ENCODE measurements at regions not wholly inside any gene's neighbourhood (a gene's known extent, or its start where the extent isn't known, plus 50 kb on each side); places are given as distances from the start of the nearest gene placed in this dataset.

DNA sequence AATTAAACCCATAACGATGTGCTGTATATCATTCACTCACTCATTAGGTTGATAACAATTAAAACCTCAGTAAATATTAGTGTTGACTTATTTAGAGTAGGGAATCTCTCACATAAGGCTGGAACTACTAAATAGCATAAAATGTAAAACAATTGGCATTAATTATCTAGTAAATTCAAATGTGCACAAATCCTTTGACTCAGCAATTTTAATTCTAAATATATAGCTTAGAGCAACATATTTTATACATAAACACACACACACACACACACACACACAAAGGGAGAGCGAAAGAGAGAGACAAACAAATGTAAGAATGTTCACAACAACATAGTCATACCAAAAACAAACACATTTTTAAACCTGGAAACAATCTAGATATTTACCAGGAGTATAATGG, 443.1 kb upstream of the KCNH7 start:
- no peak for DNase-seq

DNA sequence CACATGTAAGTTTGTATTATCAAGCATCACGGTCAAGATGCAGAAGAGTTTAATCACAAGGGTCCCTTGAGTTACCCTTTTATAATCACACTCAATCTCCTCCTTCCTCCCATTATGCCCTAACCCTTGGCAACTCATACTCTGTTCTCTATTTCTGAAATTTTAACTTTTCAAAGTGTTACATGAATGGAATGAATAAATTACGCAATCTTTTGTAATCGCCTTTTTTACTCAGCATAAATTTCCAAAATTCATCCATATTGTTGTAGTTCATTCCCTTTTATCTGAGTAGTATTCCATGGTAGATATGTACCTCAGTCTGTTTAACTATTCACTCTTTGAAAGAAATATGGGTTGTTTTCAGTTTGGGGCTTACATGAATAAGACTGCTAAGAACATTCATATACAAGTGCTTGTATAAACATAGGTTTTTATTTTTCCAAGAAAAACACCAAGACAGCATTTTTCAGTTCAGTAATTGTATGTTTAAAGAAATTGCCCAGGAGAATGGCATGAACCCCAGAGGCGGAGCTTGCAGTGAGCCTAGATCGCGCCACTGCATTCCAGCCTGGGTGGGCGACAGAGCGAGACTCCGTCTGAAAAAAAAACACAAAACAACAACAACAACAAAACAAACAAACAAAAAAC, 430.9 kb upstream of the KCNH7 start:
- DNase-seq: no peak

DNA sequence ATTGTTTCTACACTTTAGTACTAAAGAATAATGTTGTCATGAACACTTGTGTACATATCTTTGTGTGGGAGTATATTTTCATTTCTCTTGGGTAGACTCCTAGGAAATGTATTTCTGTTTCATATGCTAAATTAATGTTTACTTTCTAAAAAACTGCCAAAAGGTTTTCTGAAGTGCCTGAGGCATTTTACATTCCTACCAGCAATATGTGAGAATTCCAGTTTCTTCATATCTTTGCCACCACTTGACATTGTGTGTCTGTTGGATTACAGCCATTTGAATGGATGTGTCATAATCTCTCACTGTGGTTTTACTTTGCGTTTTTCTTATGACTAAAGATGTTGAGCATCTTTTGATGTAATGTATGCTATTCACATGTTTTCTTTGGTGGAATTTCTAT, 428.2 kb upstream of the KCNH7 start:
- DNase-seq: no peak

DNA sequence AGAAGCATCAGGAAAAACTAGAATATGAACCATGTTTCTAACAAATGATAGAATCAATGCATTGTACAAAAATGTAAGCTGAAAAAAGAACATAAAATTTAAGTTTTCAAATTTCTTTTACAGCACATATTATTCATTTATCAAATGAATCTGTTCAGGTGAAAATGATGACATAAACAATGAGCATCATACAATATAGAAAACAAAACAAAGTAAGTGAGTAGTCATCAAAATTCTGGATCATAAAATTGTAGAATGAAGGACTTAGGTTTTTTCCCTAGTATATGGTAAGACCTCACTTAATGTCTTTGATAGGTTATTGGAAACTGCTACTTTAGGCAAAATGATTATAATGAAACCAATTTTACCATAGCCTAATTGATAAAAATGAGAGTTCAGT, 427.0 kb upstream of the KCNH7 start:
- no peak for DNase-seq

DNA sequence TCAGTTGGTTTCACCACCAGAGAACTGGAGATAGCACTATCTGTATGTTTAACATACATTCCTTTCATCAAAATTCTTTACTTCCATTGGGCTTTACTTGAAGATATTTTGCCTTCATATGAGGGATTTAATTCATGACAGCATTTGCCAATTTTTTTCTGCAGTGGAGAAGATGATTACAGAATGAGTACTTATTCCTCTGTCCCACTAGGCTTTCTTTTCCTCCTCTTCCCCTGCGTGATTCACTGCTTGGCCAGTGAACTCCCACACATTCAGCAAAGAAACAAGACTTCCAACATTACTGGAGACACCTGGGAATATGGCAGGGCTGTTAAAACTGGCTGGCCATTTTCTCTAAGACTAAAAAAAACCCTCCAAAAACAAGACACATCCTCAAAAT, 425.8 kb upstream of the KCNH7 start:
- no peak for DNase-seq

DNA sequence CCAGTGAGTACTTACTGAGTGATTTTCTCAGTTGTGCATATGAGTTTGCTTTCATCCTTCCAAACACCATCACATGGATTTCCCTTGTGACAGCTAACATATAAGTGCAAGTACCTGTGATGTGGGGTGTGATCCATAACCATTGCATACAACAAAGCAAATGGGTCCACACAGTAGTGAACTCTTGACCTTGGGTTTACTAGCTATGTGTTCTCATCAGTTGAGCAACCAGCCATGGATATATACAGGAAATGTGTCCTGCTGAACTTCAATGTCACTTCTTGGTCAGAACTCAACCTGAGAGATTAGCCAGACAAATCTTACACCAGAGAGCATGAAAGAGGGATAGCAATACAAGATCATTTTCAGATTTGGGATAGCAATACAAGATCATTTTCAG, 420.9 kb upstream of the KCNH7 start:
- no peak for DNase-seq

DNA sequence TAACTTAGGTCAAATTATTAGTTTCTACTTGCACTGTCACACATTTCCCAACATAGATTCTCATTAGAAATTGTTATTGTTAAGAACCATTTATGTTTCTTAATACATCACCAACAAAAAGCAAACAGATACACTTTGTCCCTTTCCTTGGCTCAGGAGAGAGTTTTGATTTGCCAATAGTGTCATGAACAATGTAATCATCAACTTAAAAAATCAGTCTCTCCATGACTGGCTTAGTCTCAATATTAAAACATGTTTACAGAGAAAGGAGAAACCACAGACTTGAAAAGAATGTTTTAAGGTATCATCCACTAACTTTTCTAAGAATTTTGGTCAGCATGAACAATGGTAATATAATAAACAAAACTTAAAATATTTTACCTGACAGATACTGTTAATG, 416.5 kb upstream of the KCNH7 start:
- DNase-seq: no peak

DNA sequence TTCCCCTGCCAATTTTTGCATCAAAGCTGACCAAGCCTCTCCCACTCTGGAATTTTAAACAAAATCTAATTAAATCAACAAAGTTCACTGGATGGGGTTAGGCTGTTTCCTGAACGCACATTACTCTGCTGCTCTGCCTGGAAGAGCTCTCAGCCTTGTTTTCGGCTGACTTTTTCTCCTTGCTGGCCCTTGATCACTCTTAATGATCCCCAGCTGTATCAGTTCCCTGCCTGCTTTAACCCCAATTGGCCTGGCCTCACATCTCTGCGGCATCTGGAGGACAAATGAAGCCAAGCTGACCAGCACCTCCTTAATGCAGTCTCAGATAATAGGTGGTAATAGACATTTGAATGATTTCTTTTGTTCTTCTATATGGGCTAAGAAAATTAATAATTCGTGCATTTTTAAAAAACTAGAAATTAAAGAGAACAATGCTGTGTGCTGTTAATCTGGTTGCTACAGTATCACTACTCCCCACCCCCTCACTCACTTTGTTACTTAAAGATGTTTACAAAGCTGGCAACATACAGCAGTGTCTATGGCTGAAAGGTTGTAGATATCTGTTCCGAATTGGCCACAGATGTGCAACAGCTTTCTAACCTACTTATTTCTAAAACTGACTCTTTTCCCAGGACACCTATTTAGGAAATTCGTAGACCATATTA, 415.2 kb upstream of the KCNH7 start:
- no peak for DNase-seq

DNA sequence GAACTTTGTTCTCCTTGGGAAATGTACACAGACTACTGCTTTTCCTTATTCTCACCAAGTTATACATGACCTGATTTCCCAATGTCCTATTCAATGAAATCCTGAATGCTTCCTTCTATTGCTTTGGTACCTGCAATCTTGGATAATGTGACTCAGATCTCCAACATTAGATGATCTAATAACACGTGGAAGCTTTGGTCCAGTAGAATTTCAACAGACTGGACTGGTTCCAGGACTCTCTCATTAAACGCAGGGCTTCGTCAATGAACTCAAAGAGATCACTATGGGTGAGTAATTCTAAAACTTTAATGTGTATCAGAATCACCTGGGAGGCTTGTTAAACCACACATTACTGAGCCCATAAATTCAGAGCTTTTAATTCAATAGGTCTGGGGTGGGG, 413.6 kb upstream of the KCNH7 start:
- DNase-seq: no peak

DNA sequence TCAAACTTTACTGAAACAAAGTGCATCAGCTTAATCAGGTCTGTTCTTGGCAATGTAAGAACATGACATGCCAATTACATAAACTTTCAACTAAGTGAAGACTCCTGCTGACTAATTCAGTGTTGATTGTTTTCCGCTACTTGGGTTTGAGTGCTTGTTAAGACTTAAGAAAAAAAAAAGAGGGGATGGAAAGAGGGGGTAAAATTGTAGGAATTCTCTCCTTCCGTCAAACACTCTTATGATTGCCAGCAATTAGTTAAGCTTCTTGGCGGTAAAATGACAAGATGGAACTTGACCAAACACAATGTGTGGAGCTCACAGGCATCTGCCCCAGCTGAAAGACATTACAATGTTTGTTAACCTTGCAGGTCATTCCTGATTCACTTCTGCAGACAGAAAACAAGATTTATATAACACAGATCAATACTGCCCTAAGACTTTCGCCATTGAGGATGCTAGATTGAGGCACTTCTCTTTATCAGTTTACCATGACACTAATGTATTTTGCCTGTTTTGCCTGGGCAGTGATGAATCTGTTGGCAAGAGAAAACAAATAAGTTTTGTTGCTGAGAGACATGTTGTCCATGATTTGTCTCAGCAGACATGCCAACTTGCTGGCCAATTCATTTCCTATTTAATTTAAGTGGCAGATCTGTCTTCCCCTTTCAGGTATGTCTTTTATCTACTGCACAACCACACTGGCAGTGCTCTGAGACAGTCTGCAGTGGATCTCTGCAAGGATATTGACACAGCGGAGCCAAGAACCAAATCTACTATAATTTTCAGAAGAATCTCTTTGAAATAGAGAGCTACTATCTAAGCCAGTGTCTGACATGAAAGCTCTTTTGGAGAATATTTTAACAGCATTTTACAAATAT, 410.0 kb upstream of the KCNH7 start:
- no peak for DNase-seq

DNA sequence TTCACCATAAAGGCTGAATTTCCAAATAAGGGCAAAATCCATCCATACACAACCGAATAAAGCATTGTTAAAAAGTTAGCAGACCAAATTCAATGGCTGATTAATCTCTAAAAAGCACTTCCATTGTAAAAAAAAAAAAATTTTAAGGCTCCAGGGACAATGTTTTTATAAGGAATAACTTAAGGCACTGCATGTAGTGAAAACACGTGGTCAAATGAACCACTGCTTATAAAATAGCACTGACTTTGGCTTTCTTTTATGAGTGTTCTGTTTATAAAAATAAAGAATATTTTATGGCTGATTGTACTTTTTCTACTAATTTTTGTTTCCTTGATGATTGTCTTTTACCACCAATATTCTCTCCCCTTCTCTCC, 409.3 kb upstream of the KCNH7 start:
- DNase-seq: no peak

DNA sequence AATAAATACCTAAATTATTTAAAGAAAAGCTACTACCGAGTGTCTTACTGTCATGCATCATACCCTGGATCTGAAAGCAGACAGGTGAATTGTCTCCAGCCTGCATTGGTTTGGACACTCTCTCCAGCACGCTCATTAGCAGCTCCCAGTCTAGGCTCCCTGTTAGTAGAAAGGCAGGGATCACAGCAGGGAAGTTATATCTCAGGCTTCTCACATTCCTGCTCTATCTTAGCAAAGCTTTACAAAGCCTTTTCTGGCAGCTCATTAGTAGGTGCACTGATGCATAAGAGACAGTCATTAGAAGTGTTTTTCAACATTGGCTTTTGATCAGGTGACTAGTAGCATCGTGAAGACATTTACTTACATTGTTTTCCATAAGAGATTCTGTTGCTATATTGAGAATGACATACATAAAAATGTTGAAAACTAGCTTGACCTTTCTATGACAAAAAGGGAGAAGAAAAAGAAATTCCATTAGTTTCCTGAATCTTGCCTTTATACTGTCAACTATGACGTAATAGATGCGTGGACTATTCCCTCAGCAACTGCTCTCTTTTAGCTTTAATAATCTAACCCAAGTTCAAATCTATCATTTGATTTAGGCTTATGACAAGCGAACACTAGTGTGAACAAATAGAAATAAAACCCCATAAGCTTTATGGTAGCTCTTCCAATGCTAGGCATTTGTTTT, 408.7 kb upstream of the KCNH7 start:
- no peak for DNase-seq

DNA sequence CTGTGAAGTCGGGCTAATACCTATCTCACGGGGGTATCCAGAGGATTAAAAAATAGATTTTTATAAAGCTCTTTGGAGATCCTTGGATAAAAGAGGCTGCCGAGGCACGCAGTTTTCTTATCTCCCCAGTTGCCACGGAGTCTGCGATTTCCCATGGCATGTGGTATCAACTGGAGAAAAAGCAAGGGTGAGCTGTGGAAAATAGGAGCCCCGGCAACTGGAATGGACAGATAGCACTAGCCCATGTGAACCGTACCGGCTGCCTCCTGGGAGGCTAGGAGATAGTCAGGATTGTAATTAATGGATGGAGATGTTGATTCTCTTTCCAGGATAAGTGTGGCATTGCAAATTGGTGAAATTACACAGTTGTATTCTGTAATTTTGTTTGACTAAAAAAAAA, 407.6 kb upstream of the KCNH7 start:
- no peak for DNase-seq

DNA sequence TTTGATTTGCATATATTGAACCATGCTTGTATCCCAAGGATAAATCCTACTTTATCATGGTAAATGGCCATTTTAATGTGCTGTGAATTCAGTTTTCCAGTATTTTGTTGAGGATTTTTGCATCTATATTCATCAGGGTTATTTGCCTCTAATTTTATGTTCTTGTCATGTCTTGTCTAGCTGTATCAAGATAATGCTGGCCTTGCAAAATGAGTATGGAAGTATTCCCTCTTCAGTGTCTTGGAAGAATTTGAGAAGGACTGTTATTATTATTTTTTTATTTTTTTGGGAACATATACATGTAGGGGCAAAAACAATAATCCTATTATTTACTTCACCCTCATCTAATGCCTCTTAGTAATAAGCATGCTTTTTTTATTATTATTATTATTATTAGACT, 398.0 kb upstream of the KCNH7 start:
- DNase-seq: no peak

DNA sequence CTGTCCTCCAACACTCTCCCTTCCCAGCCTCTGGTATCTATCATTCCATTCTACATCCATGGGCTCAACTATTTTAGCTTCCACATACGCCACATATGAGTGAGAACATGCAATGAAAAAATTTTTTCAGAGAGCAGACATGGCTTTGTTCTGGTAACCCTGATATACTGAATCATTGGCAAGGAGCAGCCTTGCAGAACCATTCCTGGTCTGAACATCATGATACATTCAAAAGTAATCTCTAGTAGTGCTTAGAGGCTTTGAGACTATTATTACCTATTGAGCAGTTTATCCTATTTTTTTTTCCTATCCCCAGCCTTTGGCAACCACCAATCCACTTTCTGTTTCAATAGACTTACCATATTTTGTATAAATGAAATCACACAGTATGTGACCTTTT, 393.1 kb upstream of the KCNH7 start:
- DNase-seq: no peak

DNA sequence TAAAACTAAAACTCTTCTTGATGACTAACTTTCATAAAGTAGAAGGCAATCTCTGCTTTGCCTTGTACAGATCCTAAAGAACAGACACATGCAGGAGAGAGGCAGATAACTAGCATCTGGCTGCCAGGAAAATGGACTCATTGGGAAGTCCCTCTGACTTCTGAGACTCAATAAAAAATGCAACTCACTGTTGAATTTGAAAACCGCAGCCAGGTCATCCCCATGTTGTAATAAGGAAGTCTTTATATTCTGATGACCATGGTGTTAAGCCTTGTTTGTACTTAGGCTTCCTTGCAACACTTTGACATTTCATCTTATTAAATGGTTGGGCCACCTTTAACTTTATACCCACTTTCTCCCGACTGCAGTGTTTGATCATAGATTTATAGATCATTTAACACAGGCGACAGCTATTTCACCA, 375.1 kb upstream of the KCNH7 start:
- no peak for DNase-seq

DNA sequence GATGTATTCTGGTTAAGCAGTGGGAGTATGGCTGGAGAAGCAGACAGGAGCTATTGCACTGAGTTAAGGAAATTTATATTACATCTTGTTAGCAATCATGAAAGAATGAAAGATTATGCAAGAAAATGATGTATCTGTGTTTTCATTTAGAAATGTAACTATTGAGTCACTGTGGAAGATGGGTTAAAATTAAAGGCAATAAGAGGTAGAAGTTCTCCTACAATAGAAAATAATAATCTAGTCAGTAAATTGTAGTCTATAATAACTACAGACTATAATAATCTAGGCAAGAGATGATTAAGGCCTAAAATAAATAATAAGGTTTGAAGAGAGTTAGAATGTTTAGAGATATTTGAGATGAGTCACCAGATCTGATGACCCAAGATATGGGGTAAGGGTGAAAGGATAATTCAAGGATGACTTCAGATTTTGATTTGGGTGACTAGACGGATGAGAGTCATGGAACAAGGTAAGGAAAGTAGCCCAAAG, 371.9 kb upstream of the KCNH7 start:
- DNase-seq: no peak

DNA sequence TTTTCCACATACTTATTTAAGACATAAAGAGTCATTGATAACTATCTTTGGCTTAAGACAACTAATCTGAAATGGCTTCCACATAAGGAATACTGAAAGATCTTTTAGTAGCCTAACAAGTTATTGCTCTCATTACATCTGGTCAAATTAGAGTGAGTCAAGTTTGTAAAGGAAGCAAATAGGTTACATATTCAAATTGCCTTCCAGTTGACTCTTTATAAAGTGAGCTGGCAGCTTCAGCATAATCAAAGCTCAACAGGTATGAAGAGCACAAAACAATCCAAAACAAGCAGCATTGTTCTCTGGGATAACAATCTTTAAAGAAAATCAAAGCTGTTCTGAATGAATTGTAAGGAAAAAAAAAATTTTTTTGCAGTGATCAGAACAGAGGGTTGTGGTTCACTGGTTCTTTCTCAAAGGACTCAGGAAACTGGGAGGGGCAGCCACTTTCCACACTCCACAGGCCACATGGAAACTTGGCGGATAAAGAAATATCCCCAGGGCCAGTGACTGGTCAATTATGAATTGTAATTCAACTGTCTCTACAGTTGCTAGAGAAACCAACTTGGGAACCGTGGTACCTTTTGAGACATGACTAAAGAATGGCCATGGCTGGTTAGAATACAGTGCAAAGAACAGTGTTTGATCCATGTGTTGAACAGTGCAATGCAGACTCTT, 369.3 kb upstream of the KCNH7 start:
- DNase-seq: no peak

DNA sequence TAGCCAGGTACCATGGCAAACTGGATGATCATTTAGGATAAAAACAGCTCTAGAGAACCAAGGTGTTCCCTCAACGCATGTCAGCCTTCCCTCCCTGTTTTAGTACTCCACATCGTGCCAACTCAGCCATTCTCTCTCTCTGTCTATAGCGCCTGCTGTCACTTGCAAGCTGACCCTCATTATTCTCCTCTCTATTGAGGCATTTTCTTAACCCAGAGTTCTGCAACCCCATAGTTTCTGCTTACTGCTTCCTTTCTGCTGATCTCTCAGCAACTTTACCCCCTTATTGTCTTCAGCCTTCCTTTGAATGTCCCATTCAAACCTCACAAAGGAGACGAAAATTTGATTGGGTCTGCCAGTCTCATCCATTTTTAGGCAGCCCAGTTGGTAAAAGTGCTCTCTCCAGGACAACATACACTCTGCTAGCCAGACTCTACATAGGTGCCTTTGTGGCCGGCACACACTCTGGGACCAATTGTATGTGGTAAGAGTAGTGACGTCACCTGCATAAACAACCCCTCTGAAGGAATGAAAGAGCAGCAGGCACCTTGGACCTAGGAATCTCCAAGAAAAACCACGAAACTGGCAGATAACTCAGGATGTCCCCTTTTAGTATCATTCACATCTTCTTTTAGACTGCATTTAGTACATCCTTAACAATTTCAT, 367.2 kb upstream of the KCNH7 start:
- DNase-seq: no peak

DNA sequence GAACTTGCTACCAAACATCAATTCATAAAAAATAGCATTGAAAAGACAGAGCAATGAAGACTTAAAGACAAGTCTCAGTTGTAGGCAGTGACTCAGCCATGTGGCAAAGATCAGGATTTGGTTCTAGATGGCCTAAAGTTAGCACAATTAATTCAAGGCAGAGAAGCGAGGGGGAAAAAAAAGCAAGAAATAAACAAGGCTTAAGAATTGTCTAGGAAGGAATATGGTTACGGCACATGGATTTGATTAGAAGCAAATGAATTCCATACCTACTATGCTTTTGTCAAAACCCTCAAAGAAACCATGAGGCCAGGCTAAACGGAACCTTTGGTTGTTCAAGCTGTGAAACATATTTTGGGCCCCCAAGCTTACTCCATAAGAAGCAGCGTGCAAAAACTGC, 362.2 kb upstream of the KCNH7 start:
- no peak for DNase-seq

DNA sequence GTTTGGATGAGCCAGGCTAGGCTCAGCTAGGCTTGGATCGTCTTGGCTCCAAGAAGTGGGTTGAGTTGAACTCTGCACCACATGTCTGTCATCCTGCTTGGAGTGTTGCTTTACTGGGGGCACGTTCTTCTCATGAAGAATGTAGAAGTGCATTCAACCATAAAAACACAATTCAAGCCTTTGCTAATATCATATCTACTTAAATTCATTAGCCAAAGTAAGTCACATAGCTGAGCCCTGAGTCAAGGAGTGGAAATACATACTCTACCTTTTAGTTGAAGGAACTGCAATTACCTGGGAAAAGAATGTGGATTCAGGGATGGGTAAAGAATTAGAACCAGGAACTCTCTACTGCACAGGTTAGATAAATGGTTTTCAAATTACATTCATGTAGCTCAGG, 360.4 kb upstream of the KCNH7 start:
- no peak for DNase-seq

Measured in anterior cingulate cortex (tissue), 58 donors.